ENCODE measurements at regions not wholly inside any gene's neighbourhood (a gene's known extent, or its start where the extent isn't known, plus 50 kb on each side); places are given as distances from the start of the nearest gene placed in this dataset.

DNA sequence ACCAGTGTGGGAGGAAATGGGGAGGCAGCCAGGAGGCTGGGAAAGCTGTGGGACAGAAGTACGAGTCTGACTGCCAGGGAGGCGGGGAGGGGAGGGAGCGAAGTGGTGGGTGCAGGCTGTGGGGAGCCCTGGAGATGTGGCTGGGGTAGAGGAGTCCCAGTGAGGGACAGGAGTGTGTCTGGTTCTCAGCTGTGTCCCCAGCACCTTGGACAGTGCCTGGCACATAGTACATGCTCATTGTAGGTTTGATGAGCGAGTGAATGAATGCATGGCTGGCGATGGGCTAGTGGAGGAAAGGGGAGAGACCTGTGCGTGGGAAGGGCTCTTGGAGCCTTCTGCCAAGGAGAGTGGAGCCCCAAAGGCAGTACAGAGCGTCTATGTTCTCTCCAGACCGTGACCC is 104.1 kb downstream of the SIK1 start:
- intact Hi-C loops (cut with DNase I, micrococcal nuclease): no loop called here
- DNase-seq (no peak), ATAC-seq (no peak)

DNA sequence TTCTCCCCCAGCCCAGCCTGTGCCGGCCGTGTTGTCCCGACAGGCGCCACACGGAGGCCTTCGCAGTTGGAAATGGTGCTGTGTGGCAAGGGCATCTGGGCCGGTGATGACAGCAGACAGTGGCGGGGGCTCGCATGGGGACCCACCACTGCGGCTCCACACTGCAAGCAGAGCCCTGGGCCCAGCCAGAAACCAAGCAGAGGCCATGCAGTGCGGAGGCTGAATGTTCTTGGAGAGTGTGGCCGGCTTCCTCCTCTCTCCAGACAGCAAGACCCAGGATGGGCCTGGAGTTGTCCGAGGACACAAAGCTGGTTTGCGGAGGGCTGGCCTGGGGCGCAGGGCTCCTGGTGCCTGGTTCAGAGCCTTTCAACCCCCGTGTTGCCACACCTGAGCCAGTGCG is 104.6 kb downstream of the SIK1 start:
- intact Hi-C loops (cut with DNase I, micrococcal nuclease): no loop called here
- DNase-seq: no peak
- ATAC-seq: no peak

DNA sequence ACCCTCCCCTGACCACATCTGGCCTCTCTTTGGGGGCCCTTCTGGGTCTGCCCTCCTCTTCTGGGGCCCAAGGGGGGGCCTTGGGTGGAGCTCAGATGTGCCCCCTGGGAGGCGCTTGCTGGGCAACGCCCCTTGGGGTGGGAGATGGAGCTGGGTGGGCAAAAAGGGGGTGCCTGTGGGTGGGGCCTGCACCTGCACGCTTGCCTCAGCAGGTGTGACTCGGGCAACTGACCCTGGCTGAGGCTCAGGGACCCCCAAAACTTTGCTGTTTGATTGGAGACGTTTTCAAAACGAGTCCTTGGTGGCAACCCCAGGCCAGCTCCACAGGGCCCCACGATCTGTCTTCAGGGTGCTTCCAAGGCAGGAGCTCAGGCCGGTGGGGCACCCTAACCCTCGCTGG is 105.3 kb downstream of the SIK1 start:
- no peak for DNase-seq
- ATAC-seq: no peak
- intact Hi-C loops (cut with DNase I, micrococcal nuclease): no loop called here

- intact Hi-C loops (cut with DNase I, micrococcal nuclease): no loop called here
- no peak for DNase-seq
Observed at GRCh38 chr21:43321111-43321510, 105.8 kb downstream of the SIK1 start.

GRCh38 chr21:43320526-43320925 is 106.4 kb downstream of the SIK1 start:
- intact Hi-C loops (cut with DNase I, micrococcal nuclease): no loop called here
- no peak for DNase-seq
- no peak for ATAC-seq

More at GRCh38 chr21:43321111-43321510, 105.8 kb downstream of the SIK1 start:
- ATAC-seq: no peak

DNA sequence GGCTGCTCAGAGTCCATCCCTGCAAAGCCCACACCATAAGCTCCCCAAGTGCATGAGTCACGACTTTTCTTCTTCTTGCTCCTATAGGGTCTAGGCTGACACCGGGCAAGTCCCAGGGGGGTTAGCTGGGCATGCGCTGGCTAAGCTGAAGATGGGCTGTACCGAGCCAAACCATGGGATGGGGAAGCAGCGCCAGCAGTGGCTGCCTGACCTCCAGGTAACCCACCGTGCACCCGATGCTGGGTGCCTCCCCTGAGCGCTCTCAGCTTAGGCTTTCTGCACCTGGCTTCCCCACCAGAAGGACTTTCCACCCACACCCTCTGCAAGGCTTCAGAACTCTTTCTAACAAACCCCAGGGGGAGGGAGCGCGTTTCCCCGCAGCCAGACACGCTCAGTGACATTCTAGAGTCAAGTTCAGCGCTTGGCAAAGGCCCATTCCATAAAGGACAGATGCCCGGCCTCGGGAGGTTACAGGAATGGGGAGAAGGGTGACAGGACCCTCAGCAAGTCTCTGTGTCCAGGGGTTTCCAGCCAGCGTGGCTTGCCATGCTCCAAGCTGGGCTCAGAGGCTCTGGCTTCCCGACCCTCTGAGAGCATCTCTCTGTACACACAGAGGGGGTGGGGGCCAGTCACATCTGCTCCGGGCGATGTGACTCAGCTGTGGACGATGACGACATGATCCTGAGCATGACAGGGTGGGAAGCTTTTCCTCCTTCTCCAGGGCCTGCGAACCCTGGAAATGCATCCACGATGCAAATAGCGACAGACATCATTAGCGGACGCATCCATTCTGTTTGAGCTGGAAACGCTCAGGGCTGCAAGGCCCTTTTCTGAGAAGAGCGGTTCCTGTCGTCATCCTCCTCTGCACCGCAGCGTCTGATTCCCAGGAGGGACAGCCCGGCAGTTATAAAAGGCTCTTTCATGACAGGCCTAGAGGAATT is 107.8 kb downstream of the SIK1 start:
- DNase-seq: no peak
- no peak for ATAC-seq
- intact Hi-C loops (cut with DNase I, micrococcal nuclease): no loop called here

GRCh38 chr21:43318368-43318767 is 108.6 kb downstream of the SIK1 start:
- ATAC-seq: no peak

GRCh38 chr21:43317959-43318358 is 109.0 kb downstream of the SIK1 start:
- no peak for DNase-seq
- ATAC-seq: no peak
- intact Hi-C loops (cut with DNase I, micrococcal nuclease): no loop called here

More at GRCh38 chr21:43318368-43318767, 108.6 kb downstream of the SIK1 start:
- intact Hi-C loops (cut with DNase I, micrococcal nuclease): no loop called here
- no peak for DNase-seq

GRCh38 chr21:43317254-43317748 is 109.6 kb downstream of the SIK1 start:
- intact Hi-C loops (cut with DNase I, micrococcal nuclease): no loop called here
- DNase-seq (no peak), ATAC-seq (no peak)

DNA sequence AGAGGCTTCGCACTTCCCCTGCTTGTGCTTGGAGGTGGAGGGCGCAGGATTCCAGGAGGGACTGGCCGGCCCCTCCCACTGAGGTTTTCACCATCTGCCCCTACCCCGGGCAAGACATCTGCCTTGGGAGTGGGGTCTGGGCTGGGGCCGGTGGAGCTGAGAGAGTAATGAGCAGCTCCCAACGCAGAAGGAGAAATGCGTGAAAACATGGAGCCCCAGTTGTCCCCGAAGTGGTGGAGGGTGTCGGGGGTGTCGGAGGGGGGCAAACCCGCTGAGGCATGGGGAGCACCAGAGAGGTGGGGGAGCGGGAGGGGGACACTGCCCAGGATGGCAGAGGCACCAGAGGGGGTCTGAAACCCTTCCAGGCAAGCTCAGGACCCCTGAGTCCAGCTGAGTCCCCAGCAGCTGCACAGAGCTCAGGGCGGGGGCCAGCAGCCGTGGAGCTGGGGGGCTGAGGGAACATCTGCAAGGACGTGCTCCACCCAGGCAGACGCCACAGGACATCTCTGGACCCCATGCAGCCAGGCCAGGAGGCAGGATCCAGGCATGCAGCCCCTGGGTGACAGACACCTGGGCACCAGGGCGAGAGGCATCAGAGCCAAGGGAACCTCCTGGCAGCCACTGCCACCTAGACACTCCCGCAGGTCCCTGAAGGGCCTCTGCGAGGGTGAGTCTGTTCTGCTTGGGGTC is 110.6 kb downstream of the SIK1 start:
- intact Hi-C loops (cut with DNase I, micrococcal nuclease): no loop called here
- ATAC-seq (no peak), DNase-seq (no peak)

- no peak for DNase-seq
- intact Hi-C loops (cut with DNase I, micrococcal nuclease): no loop called here
- no peak for ATAC-seq
Observed at GRCh38 chr21:43315244-43316137, 111.4 kb downstream of the SIK1 start.

DNA sequence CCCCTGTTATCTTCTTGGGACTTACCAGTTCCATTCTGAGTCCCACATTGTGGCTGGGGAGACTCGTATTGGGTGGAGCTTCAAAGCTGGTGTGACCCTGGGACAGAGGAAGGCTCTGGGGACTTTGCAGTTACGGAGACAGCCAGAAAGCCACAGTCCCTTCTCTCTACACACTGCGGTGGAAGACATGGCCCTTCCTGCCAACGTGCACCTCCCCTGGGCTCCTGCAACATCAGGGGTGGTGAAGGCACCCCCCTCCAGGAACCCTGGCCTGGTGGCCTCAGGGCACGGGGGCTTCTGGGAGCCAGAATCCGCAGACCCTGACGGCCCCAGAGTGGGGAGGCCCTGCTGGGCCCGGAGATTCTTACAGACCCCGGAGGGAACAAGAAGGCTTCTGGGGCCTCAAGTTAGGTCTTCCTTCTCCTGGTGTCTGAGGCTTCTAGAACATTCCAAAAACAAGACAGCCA is 113.0 kb downstream of the SIK1 start:
- DNase-seq: no peak
- no peak for ATAC-seq
- intact Hi-C loops (cut with DNase I, micrococcal nuclease): no loop called here

- intact Hi-C loops (cut with DNase I, micrococcal nuclease): no loop called here
- no peak for DNase-seq
- ATAC-seq: no peak
Observed at GRCh38 chr21:43313221-43313938, 113.6 kb downstream of the SIK1 start.

DNA sequence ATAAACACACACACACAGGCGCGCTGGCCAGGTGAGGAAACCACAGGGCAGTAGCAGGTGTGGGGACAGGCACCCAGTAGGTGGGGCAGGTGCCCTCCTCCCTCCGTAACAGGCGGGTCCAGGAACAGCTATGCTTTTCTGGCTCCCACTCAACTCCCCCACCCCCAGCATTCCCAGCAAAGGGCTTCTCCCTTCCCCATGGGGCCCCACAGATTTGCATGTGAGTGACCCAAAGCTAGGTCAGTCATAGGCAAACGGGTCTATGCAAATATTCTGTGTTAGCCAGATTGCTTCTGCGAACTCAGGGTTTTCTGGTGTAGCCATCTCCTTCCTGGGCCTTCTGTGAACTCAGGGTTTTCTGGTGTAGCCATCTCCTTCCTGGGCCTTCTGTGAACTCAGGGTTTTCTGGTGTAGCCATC is 114.2 kb downstream of the SIK1 start:
- ATAC-seq (peak; percentile 30), DNase-seq (peak; percentile 60 to 86)
- intact Hi-C loops (cut with DNase I, micrococcal nuclease): no loop called here

GRCh38 chr21:43312011-43312410 is 114.9 kb downstream of the SIK1 start:
- peak; percentile 62 for ATAC-seq
- DNase-seq: no peak
- intact Hi-C loops (cut with DNase I, micrococcal nuclease): no loop called here

GRCh38 chr21:43311301-43311817 is 115.6 kb downstream of the SIK1 start:
- peak; percentile 91 for ATAC-seq
- intact Hi-C loops (cut with DNase I, micrococcal nuclease): no loop called here
- peak; percentile 75 to 83 for DNase-seq

DNA sequence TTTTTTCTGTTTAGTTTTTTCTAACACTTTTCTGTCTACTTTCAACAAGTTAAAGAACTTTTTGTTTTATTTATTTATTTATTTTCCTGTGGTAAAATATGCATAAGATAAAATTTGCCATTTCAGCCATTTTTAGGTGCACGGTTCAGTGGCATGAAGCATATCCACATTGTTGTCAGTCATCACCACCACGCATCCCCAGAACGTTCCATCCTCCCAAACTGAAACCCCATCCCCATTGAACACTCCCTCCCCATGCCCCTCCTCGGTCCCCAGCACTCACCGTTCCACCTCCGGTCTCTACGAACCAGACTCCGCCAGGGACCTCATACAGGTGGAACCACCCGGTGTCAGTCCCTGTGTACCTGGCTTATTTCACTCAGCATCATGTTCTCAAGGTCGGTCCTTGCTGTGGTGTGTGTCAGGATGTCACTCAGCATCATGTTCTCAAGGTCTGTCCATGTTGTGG is 118.1 kb downstream of the SIK1 start:
- DNase-seq (no peak), ATAC-seq (no peak)
- intact Hi-C loops (cut with DNase I, micrococcal nuclease): loop anchor here in 1 of 2 donors (5.0 kb wide), 1 partner anchor 48 kb away; no protein-coding TSS in a partner anchor
